Stomach (tissue), 4 donors: ENCODE measurements at regions not wholly inside any gene's neighbourhood (a gene's known extent, or its start where the extent isn't known, plus 50 kb on each side); places are given as distances from the start of the nearest gene placed in this dataset.

ENCODE experiments used
- POLR2AphosphoS5 ChIP-seq, 3 donors: sonication (generic); formaldehyde crosslinking; IDR thresholded peaks; one replicate each; pipeline ENCODE4 v1.6.1; 2016; ENCODE audit warnings: antibody characterized with exemption in 3 of 3
- TF ChIP-seq, protein P1 (sequence below), 7 experiments: fragments of 450-650 bp in 4 of 7; fragments of 200-600 bp in 3 of 7; sonication (generic) in 3 of 7; IDR thresholded peaks; one replicate each; pipeline ENCODE4 v1.5.1; 2016 to 2019; ENCODE audit warnings: antibody characterized with exemption in 7 of 7, control low read depth in 2 of 7, mild to moderate bottlenecking in 1 of 7

DNA sequence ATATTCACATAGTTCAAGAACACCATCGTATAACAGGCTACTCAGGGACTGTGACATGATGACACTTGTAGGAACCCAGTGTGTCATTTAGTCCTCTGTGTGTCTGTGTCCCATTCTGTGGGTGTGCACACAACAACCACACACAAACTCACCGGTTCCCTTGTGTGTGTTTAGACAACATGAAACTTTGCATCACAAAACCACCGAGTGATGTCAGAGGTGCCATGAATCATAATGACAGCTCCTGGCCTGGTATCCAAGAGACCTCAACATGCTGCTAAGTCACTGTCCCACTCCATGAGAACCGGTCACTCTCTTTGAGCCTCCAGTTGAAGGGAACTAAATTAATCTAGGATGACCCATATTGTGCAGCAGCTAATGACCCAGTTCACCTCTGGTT is 421.3 kb downstream of the PREX1 start:
- TF ChIP-seq, protein P1, sequence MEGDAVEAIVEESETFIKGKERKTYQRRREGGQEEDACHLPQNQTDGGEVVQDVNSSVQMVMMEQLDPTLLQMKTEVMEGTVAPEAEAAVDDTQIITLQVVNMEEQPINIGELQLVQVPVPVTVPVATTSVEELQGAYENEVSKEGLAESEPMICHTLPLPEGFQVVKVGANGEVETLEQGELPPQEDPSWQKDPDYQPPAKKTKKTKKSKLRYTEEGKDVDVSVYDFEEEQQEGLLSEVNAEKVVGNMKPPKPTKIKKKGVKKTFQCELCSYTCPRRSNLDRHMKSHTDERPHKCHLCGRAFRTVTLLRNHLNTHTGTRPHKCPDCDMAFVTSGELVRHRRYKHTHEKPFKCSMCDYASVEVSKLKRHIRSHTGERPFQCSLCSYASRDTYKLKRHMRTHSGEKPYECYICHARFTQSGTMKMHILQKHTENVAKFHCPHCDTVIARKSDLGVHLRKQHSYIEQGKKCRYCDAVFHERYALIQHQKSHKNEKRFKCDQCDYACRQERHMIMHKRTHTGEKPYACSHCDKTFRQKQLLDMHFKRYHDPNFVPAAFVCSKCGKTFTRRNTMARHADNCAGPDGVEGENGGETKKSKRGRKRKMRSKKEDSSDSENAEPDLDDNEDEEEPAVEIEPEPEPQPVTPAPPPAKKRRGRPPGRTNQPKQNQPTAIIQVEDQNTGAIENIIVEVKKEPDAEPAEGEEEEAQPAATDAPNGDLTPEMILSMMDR (IDR thresholded peaks at IDR 0.05): no peak
- TF ChIP-seq POLR2AphosphoS5 (IDR thresholded peaks at IDR 0.05): no peak
